ENCODE measurements at regions not wholly inside any gene's neighbourhood (a gene's known extent, or its start where the extent isn't known, plus 50 kb on each side); places are given as distances from the start of the nearest gene placed in this dataset.

GRCh38 chr14:104474495-104475213 is 104.9 kb upstream of the C14orf180 start:
- Histone ChIP-seq H4K20me1 (ENCODE audit: insufficient read depth) (no peaks in the 10 kb centered on the region), H3F3A (replicated peaks; ENCODE audit: insufficient read depth) (no peaks in the 10 kb centered on the region), H3K9ac (no peak overlapping the region), H3K4me2 (no peak overlapping the region), H3K27ac (ENCODE audit: low read depth in 2 of 2, low read length in 1 of 2) (no peak overlapping the region), H3K9me3 (no peaks in the 10 kb centered on the region), H3K9me2 (no peaks in the 10 kb centered on the region), H3K27me3 (ENCODE audit: insufficient read depth) (no peaks in the 10 kb centered on the region), H3K79me2 (ENCODE audit: insufficient read depth) (no peaks in the 10 kb centered on the region), H3K4me3 (ENCODE audit: low read depth in 2 of 2, low read length in 1 of 2) (no peak overlapping the region), H2AFZ (ENCODE audit: low read depth) (no peak overlapping the region), H3K4me1 (ENCODE audit: control insufficient read depth in 1 of 2, insufficient read depth in 2 of 2, low read depth in 1 of 2, low read length in 1 of 2) (peaks cover 0 to 13% of the 10 kb centered on the region in 2 experiments; a peak in 2 of 4 replicates), H3K36me3 (replicated peaks in 1 of 2; ENCODE audit: control insufficient read depth in 1 of 2, insufficient read depth in 2 of 2, low read length in 1 of 2) (no peaks in the 10 kb centered on the region)
- CTCF ChIA-PET = interaction anchor here (1.0 to 1.4 kb wide), 2 partner anchors 28 to 397 kb away, joined by 3 read pairs; no protein-coding TSS in a partner anchor
- WGBS (ENCODE audit: low lambda C conversion rate) = 53% methylated on average over 17 of the region's 18 CpGs
- no peak for DNase-seq
- no peak for TF ChIP-seq FOXJ3 (CRISPR knock-in tag; IDR thresholded peaks at IDR 0.05)
- POLR2A ChIA-PET = interaction anchor here (0.6 kb wide), 1 partner anchor 284 kb away, joined by 3 read pairs; no protein-coding TSS in a partner anchor

- H3K27ac ChIP-seq (ENCODE audit: low read depth in 2 of 2, low read length in 1 of 2) = no peak overlapping the region
- POLR2A ChIA-PET = no interaction called here
- WGBS (ENCODE audit: low lambda C conversion rate) = 48% methylated on average over 9 of the region's 12 CpGs
Measured at GRCh38 chr14:104475256-104475655, 104.3 kb upstream of the C14orf180 start.

More at GRCh38 chr14:104475256-104475655, 104.3 kb upstream of the C14orf180 start:
- DNase-seq = no peak
- Histone ChIP-seq H2AFZ (ENCODE audit: low read depth) (no peak overlapping the region), H3K4me1 (ENCODE audit: control insufficient read depth in 1 of 2, insufficient read depth in 2 of 2, low read depth in 1 of 2, low read length in 1 of 2) (peaks cover 0 to 13% of the 10 kb centered on the region in 2 experiments; a peak in 2 of 4 replicates), H3K4me3 (ENCODE audit: low read depth in 2 of 2, low read length in 1 of 2) (no peak overlapping the region), H3K79me2 (ENCODE audit: insufficient read depth) (no peaks in the 10 kb centered on the region), H3K9ac (no peak overlapping the region), H3K36me3 (replicated peaks in 1 of 2; ENCODE audit: control insufficient read depth in 1 of 2, insufficient read depth in 2 of 2, low read length in 1 of 2) (no peaks in the 10 kb centered on the region), H3F3A (replicated peaks; ENCODE audit: insufficient read depth) (no peaks in the 10 kb centered on the region), H3K9me2 (no peaks in the 10 kb centered on the region), H3K27me3 (ENCODE audit: insufficient read depth) (no peaks in the 10 kb centered on the region), H3K9me3 (no peaks in the 10 kb centered on the region), H4K20me1 (ENCODE audit: insufficient read depth) (no peaks in the 10 kb centered on the region), H3K4me2 (no peak overlapping the region)
- no peak for TF ChIP-seq USF1 (IDR thresholded peaks at IDR 0.05; ENCODE audit: borderline replicate concordance, low read depth)
- TF ChIP-seq EP300 (IDR thresholded peaks at IDR 0.05; ENCODE audit: borderline replicate concordance in 1 of 2, low read depth in 1 of 2, low read length in 1 of 2) = no peak
- TF ChIP-seq MEF2A (IDR thresholded peaks at IDR 0.05; ENCODE audit: borderline replicate concordance, low read depth) = no peak
- no peak for TF ChIP-seq NFIC (IDR thresholded peaks at IDR 0.05; ENCODE audit: borderline replicate concordance)
- TF ChIP-seq RFX5 (IDR thresholded peaks at IDR 0.05; ENCODE audit: low read length) = no peak
- TF ChIP-seq RCOR1 (IDR thresholded peaks at IDR 0.05; ENCODE audit: low read length) = no peak
- TF ChIP-seq SMC3 (IDR thresholded peaks at IDR 0.05; ENCODE audit: low read depth, low read length) = no peak
- TF ChIP-seq YY1 (IDR thresholded peaks at IDR 0.05; ENCODE audit: low read depth) = no peak
- TF ChIP-seq FOSL2 (IDR thresholded peaks at IDR 0.05; ENCODE audit: borderline replicate concordance, low read depth) = no peak
- no peak for TF ChIP-seq JUND (IDR thresholded peaks at IDR 0.05)
- no peak for TF ChIP-seq MAX (IDR thresholded peaks at IDR 0.05; ENCODE audit: low read depth)
- no peak for TF ChIP-seq GATA2 (CRISPR knock-in tag; IDR thresholded peaks at IDR 0.05)
- no peak for TF ChIP-seq USF2 (IDR thresholded peaks at IDR 0.05; ENCODE audit: borderline replicate concordance, low read depth, low read length)
- no peak for TF ChIP-seq MXI1 (IDR thresholded peaks at IDR 0.05; ENCODE audit: low read depth, low read length)
- no peak for TF ChIP-seq IRF3 (IDR thresholded peaks at IDR 0.05; ENCODE audit: low read depth, low read length)
- TF ChIP-seq FOXM1 (IDR thresholded peaks at IDR 0.05; ENCODE audit: low read depth) = no peak
- TF ChIP-seq POLR2AphosphoS5 (IDR thresholded peaks at IDR 0.05; ENCODE audit: low read depth, low read length) = no peak
- no peak for TF ChIP-seq ELF1 (IDR thresholded peaks at IDR 0.05)
- TF ChIP-seq PBX3 (IDR thresholded peaks at IDR 0.05) = no peak
- CTCF ChIA-PET = interaction anchor here (1.0 to 1.4 kb wide), 2 partner anchors 29 to 398 kb away, joined by 3 read pairs; no protein-coding TSS in a partner anchor

All from SK-N-SH (cell line).